ENCODE measurements at regions not wholly inside any gene's neighbourhood (a gene's known extent, or its start where the extent isn't known, plus 50 kb on each side); places are given as distances from the start of the nearest gene placed in this dataset.

GRCh38 chr3:127464642-127465041 lies 125.9 kb downstream of the TPRA1 start:
- no peak for TF ChIP-seq ZNF317 (CRISPR knock-in tag; IDR thresholded peaks at IDR 0.05; ENCODE audit: borderline replicate concordance, low read depth)
- TF ChIP-seq IRF1 (CRISPR knock-in tag; IDR thresholded peaks at IDR 0.05), result no peak
- TF ChIP-seq CTCF (IDR thresholded peaks at IDR 0.05), result no peak
- no peak for TF ChIP-seq ATF2 (CRISPR knock-in tag; IDR thresholded peaks at IDR 0.05; ENCODE audit: borderline replicate concordance, low read depth)

All from WTC11 (cell line).